ENCODE measurements at regions not wholly inside any gene's neighbourhood (a gene's known extent, or its start where the extent isn't known, plus 50 kb on each side); places are given as distances from the start of the nearest gene placed in this dataset.

DNA sequence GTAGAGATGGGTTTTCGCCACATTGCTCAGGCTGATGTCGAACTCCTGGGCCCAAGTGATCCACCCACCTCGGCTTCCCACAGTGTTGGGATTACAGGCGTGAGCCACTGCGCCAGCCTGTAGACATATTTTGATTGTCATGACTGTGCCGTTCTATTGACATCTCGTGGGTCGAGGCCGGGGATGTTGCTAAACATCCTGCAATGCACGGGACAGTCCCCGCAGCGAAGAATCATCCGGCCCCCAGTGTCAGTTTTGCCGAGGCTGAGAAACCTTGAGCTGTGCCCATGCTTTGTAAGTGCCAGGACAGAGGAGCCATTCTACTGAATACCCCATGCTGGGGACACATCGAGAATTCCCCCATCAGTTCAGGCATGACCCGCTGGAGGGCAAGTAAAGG lies 69.1 kb upstream of the GSE1 start:
- Histone ChIP-seq H3K27ac (ENCODE audit: insufficient read length, low read depth, low read length) (no peak overlapping the region), H3K23me2 (ENCODE audit: insufficient read length, low read depth, low read length, poor library complexity, severe bottlenecking) (no peaks in the 10 kb centered on the region), H3K79me2 (ENCODE audit: insufficient read depth, low read length) (no peaks in the 10 kb centered on the region), H3K18ac (ENCODE audit: insufficient read length, low read depth, low read length) (no peak overlapping the region), H3K14ac (ENCODE audit: insufficient read depth, low read length) (no peak overlapping the region), H2BK120ac (ENCODE audit: low read depth, low read length, poor library complexity, severe bottlenecking) (no peak overlapping the region), H3K9me3 (ENCODE audit: control insufficient read depth, low read depth, low read length) (peaks cover 9% of the 10 kb centered on the region), H3K4me1 (ENCODE audit: insufficient read depth, low read length) (no peaks in the 10 kb centered on the region; the same call in 1 of the 2 replicates), H3K4me2 (ENCODE audit: insufficient read depth, insufficient read length, low read length) (no peak overlapping the region), H4K5ac (ENCODE audit: insufficient read length, low read depth, low read length) (no peak overlapping the region), H3K79me1 (ENCODE audit: insufficient read depth, low read depth, low read length, poor library complexity, severe bottlenecking) (no peaks in the 10 kb centered on the region), H2AK5ac (ENCODE audit: insufficient read length, low read length) (no peak overlapping the region), H3K56ac (ENCODE audit: insufficient read length, low read depth, low read length) (no peak overlapping the region), H4K91ac (ENCODE audit: insufficient read length, low read depth, low read length) (no peak overlapping the region), H2AFZ (ENCODE audit: low read length) (no peak overlapping the region), H2BK12ac (ENCODE audit: insufficient read length, low read depth, low read length) (no peak overlapping the region), H3K27me3 (ENCODE audit: insufficient read depth, low read length) (no peaks in the 10 kb centered on the region), H2BK15ac (ENCODE audit: low read depth, low read length) (no peak overlapping the region), H2BK5ac (ENCODE audit: insufficient read length, low read length) (no peak overlapping the region), H4K20me1 (ENCODE audit: control insufficient read depth, insufficient read depth, insufficient read length) (no peaks in the 10 kb centered on the region), H2BK20ac (ENCODE audit: low read depth, low read length, poor library complexity, severe bottlenecking) (no peak overlapping the region), H4K8ac (replicated peaks; ENCODE audit: insufficient read length, low read depth, low read length) (no peak overlapping the region), H3T11ph (ENCODE audit: low read length) (no peak overlapping the region), H3K23ac (ENCODE audit: insufficient read length, low read depth, low read length) (no peak overlapping the region), H3K4ac (ENCODE audit: low read depth, low read length) (no peak overlapping the region), H3K9ac (ENCODE audit: extremely low read depth, insufficient read length, low read length) (no peak overlapping the region)
- WGBS (ENCODE audit: extremely low coverage, insufficient read length, low lambda C conversion rate): no CpG with 5 or more reads among the region's 16 CpGs
- TF ChIP-seq CTCF (conservative IDR thresholded peaks at IDR 0.05): no peak
- no peak for DNase-seq
- no peak overlapping the region for H3K27ac Mint-ChIP-seq
- H3K4me3 Mint-ChIP-seq: peak overlapping the region in 1 of 2 experiments; percentile 58; a peak in 1 of 5 replicates
- H3K9me3 Mint-ChIP-seq: peaks cover 10 to 12% of the 10 kb centered on the region in 2 experiments
- H3K4me1 Mint-ChIP-seq: peaks cover 13 to 15% of the 10 kb centered on the region in 2 experiments
- H3K36me3 Mint-ChIP-seq (ENCODE audit: insufficient read depth in 1 of 3, low read depth in 3 of 3): peaks cover 7 to 10% (median 8%) of the 10 kb centered on the region in 3 experiments
- peaks cover 6% of the 10 kb centered on the region for H3K27me3 Mint-ChIP-seq (ENCODE audit: low read depth)

All from H9 (cell line).